ENCODE measurements at regions not wholly inside any gene's neighbourhood (a gene's known extent, or its start where the extent isn't known, plus 50 kb on each side); places are given as distances from the start of the nearest gene placed in this dataset.

DNA sequence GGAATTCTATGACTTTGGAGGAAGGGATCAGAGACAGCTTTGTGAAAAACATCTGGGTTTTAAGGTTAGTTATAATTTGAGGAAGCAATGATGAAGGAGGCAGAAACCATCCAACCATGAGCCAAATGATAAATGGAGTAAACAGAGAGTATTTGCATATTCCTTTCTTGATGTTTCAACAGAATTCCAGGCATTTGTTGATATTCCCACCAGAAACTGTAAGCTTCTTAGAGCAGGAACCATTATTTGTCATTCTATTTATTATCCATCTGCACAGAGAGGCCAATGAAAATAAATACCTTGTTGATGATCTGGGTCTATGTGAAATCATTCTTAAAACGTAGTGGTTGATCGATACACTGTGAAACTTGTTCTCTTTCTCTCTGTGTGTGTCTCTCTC lies 715.3 kb downstream of the INHBA start:
- TF ChIP-seq, protein P1, sequence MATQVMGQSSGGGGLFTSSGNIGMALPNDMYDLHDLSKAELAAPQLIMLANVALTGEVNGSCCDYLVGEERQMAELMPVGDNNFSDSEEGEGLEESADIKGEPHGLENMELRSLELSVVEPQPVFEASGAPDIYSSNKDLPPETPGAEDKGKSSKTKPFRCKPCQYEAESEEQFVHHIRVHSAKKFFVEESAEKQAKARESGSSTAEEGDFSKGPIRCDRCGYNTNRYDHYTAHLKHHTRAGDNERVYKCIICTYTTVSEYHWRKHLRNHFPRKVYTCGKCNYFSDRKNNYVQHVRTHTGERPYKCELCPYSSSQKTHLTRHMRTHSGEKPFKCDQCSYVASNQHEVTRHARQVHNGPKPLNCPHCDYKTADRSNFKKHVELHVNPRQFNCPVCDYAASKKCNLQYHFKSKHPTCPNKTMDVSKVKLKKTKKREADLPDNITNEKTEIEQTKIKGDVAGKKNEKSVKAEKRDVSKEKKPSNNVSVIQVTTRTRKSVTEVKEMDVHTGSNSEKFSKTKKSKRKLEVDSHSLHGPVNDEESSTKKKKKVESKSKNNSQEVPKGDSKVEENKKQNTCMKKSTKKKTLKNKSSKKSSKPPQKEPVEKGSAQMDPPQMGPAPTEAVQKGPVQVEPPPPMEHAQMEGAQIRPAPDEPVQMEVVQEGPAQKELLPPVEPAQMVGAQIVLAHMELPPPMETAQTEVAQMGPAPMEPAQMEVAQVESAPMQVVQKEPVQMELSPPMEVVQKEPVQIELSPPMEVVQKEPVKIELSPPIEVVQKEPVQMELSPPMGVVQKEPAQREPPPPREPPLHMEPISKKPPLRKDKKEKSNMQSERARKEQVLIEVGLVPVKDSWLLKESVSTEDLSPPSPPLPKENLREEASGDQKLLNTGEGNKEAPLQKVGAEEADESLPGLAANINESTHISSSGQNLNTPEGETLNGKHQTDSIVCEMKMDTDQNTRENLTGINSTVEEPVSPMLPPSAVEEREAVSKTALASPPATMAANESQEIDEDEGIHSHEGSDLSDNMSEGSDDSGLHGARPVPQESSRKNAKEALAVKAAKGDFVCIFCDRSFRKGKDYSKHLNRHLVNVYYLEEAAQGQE (IDR thresholded peaks at IDR 0.05): no peak
- no peak for TF ChIP-seq YY1 (IDR thresholded peaks at IDR 0.05)
- TF ChIP-seq, protein P2, sequence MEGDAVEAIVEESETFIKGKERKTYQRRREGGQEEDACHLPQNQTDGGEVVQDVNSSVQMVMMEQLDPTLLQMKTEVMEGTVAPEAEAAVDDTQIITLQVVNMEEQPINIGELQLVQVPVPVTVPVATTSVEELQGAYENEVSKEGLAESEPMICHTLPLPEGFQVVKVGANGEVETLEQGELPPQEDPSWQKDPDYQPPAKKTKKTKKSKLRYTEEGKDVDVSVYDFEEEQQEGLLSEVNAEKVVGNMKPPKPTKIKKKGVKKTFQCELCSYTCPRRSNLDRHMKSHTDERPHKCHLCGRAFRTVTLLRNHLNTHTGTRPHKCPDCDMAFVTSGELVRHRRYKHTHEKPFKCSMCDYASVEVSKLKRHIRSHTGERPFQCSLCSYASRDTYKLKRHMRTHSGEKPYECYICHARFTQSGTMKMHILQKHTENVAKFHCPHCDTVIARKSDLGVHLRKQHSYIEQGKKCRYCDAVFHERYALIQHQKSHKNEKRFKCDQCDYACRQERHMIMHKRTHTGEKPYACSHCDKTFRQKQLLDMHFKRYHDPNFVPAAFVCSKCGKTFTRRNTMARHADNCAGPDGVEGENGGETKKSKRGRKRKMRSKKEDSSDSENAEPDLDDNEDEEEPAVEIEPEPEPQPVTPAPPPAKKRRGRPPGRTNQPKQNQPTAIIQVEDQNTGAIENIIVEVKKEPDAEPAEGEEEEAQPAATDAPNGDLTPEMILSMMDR (IDR thresholded peaks at IDR 0.05; ENCODE audit: low read depth, low read length, missing input control): no peak
- no peak for TF ChIP-seq RAD21 (IDR thresholded peaks at IDR 0.05)
- TF ChIP-seq, protein P3, sequence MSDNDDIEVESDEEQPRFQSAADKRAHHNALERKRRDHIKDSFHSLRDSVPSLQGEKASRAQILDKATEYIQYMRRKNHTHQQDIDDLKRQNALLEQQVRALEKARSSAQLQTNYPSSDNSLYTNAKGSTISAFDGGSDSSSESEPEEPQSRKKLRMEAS (IDR thresholded peaks at IDR 0.05): no peak
- TF ChIP-seq GABPA (IDR thresholded peaks at IDR 0.05 in 1 of 2, conservative IDR thresholded peaks at IDR 0.05 in 1 of 2): no peak
- TF ChIP-seq JUND (IDR thresholded peaks at IDR 0.05): no peak
- no peak for TF ChIP-seq FOXA1 (IDR thresholded peaks at IDR 0.05)
- no peak for TF ChIP-seq SP1 (IDR thresholded peaks at IDR 0.05)
- no peak for TF ChIP-seq HNF4G (IDR thresholded peaks at IDR 0.05)
- no peak for TF ChIP-seq HNF4A (conservative IDR thresholded peaks at IDR 0.05)
- TF ChIP-seq TAF1 (conservative IDR thresholded peaks at IDR 0.05): no peak
- no peak for TF ChIP-seq EGR1 (IDR thresholded peaks at IDR 0.05; ENCODE audit: low read depth in 2 of 2)

Data from liver (tissue), 3 donors.